ENCODE measurements at regions not wholly inside any gene's neighbourhood (a gene's known extent, or its start where the extent isn't known, plus 50 kb on each side); places are given as distances from the start of the nearest gene placed in this dataset.

GRCh38 chr20:18971574-18971973 is 158.0 kb downstream of the SCP2D1 start:
- DNase-seq: no peak

- DNase-seq: no peak
Measured at GRCh38 chr20:18972251-18972876, 158.8 kb downstream of the SCP2D1 start.

- DNase-seq: no peak
Measured at GRCh38 chr20:18973529-18974173, 160.1 kb downstream of the SCP2D1 start.

- no peak for DNase-seq
Measured at GRCh38 chr20:18974660-18975059, 161.1 kb downstream of the SCP2D1 start.

- no peak for DNase-seq
Measured at GRCh38 chr20:18977441-18977840, 163.9 kb downstream of the SCP2D1 start.

- peak; percentile 3 for DNase-seq
Measured at GRCh38 chr20:18978311-18978710, 164.7 kb downstream of the SCP2D1 start.

- DNase-seq: no peak
Measured at GRCh38 chr20:18979132-18979531, 165.5 kb downstream of the SCP2D1 start.

GRCh38 chr20:18981962-18982539 is 168.5 kb downstream of the SCP2D1 start:
- DNase-seq: no peak

- no peak for DNase-seq
Measured at GRCh38 chr20:18983796-18984195, 170.2 kb downstream of the SCP2D1 start.

- DNase-seq: no peak
Measured at GRCh38 chr20:18984238-18985200, 170.9 kb downstream of the SCP2D1 start.

- DNase-seq: no peak
Measured at GRCh38 chr20:18985551-18985950, 172.0 kb downstream of the SCP2D1 start.

- DNase-seq: no peak
Measured at GRCh38 chr20:18986146-18986830, 172.7 kb downstream of the SCP2D1 start.

- DNase-seq: no peak
Measured at GRCh38 chr20:18986895-18987580, 173.5 kb downstream of the SCP2D1 start.

GRCh38 chr20:18987781-18988360 is 174.3 kb downstream of the SCP2D1 start:
- DNase-seq: no peak

GRCh38 chr20:18988701-18989100 is 175.1 kb downstream of the SCP2D1 start:
- DNase-seq: no peak

- DNase-seq: no peak
Measured at GRCh38 chr20:18989736-18990474, 176.3 kb downstream of the SCP2D1 start.

- DNase-seq: no peak
Measured at GRCh38 chr20:18991012-18991411, 177.4 kb downstream of the SCP2D1 start.

- DNase-seq: no peak
Measured at GRCh38 chr20:18992418-18992817, 178.8 kb downstream of the SCP2D1 start.

- no peak for DNase-seq
Measured at GRCh38 chr20:18995455-18995854, 181.9 kb downstream of the SCP2D1 start.

- no peak for DNase-seq
Measured at GRCh38 chr20:18999086-18999485, 185.5 kb downstream of the SCP2D1 start.

- no peak for DNase-seq
Measured at GRCh38 chr20:19000078-19000477, 186.5 kb downstream of the SCP2D1 start.
